HG03095 (cell line): ENCODE measurements at regions not wholly inside any gene's neighbourhood (a gene's known extent, or its start where the extent isn't known, plus 50 kb on each side); places are given as distances from the start of the nearest gene placed in this dataset.

Experiments used
- ATAC-seq: cut with Tn5 transposase; IDR thresholded peaks from one replicate; pipeline ENCODE4 v1.9.1; 2021; ENCODE audit warnings: moderate library complexity; ENCODE audit not compliant: unreplicated experiment

DNA sequence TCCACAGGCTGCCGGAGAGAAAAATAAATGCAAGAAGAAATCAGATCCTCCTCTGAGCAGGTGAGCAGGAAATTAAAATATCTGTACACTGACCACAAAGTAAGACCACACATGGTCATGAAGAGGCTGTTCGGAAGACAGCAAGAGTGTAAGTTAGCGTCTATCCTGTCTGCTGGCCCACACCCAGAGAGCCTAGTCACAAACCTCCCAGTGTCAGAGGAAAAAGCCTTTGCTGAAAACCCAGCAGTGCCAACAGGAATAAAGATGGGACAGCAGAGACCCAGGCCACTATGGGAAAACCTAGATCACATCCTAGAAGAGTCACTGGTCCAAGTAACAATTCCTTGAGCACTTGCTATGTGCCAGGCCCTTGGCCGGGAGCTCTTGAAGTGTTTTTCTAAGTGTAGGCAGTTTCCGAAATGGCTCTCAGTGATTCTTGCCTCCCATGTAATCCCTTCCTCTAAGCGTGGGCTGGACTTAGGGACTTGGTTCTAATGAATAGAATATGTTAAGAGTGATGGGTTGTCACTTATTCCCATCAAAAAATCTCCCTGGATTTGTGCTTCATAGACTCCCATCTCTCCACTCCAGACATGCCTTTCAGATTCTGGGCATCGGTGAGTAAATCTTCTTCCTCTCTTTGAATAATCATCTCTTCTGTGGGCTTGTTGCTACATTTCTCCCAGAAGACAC lies 110.9 kb upstream of the PKDCC start:
- ATAC-seq, result no peak

GRCh38 chr2:41937464-41937906 lies 110.3 kb upstream of the PKDCC start:
- no peak for ATAC-seq

- no peak for ATAC-seq
Measured at GRCh38 chr2:41937921-41938708, 109.7 kb upstream of the PKDCC start.

DNA sequence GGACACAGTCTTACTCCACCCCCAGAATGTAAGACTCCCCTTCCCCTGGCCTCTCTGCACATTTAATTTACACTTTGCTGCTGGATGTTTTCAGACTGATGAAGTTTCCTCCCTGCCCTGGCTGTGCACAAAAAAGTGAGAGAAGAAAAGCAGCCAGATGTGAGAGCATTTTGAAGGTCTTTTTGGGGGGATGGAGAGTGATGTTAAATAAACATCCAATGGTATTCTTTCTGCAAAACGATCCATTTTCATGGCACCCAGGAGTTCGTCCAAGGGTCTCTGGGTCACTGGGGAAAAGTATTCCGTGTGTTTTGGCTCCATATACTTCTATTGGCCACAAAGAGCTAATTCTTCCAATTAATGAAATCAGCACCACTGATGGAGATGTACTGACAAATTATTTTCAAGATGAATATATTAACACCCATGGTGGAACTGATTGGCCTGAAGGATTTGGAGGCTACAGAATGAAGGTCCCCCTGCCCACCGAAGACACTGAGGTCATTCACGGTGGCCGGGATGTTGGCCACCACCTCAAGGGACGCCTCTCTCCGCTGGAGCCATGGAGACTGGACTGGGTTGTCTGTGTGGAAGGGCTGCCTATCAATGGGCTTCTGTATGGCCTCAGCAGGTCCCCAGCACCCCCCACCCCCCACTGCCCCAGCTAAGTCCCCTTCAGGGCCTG lies 107.6 kb upstream of the PKDCC start:
- ATAC-seq, result no peak

DNA sequence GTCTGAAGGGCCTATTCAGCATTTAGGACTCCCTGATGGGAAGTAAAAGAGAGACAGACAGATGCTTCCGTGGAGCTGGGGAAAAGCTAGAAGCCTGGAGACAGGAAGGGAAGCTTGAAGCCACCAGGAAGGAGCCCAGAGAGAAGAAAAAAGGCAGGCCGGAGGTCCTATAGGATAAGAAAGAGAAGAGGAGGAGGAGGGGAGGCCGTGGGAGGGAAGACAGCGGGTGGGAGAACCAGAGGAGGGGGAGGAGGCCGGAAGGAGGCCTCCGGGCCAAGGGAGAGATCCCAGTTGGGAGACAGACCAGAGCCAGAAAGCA lies 107.1 kb upstream of the PKDCC start:
- no peak for ATAC-seq

- no peak for ATAC-seq
Measured at GRCh38 chr2:41941831-41942230, 106.0 kb upstream of the PKDCC start.

GRCh38 chr2:41942278-41942677 lies 105.5 kb upstream of the PKDCC start:
- ATAC-seq, result no peak

GRCh38 chr2:41943159-41943558 lies 104.7 kb upstream of the PKDCC start:
- ATAC-seq, result no peak

DNA sequence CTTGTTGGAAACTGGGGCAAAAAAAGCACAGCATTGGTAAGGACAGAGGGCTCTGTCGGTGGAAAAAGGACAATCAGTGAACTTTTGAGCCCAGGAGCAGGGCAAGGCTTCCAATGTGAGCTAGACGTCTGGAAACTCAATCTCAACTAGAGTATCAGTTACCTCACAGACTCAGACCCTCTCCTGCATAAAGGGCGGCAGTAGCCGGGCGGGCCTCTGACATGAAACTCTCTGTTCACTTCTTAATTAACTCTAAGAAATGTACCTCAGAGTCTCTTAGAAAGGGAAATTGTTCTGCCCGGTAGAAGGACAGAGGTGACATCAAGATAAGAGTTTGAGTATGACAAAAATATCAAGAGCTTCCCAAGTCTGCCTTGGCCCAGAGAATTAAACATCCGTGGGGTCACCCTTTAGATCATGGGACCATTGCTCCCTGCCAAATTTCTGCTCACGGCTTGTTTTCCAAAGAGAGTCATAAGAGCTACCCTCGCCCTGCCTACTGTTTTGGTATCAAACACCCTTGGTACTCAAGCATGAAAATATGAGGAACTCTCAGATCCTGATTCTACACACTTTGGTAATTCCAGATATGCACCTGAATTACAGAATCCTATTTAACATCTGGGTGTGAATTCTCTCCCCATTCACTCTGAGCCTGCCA lies 103.5 kb upstream of the PKDCC start:
- no peak for ATAC-seq

GRCh38 chr2:41947701-41948396 lies 100.0 kb upstream of the PKDCC start:
- no peak for ATAC-seq

DNA sequence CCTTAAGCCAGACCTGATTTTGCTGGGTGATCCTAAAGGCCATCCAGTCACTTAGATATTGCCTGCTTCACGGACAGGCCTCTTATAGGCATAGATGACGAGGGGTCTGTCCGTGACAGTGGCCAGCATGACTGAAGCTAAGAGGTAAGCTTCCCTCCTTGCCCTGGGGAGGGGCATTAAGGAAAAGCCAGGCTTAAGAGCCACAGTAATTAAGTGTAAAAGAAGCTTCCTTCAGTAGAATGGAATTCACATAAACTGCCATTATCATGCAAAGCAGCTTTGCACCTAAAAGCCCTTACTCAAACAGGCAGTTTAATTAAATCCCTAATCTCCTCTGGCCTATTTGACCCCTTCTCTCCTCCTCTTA lies 99.4 kb upstream of the PKDCC start:
- ATAC-seq, result no peak

DNA sequence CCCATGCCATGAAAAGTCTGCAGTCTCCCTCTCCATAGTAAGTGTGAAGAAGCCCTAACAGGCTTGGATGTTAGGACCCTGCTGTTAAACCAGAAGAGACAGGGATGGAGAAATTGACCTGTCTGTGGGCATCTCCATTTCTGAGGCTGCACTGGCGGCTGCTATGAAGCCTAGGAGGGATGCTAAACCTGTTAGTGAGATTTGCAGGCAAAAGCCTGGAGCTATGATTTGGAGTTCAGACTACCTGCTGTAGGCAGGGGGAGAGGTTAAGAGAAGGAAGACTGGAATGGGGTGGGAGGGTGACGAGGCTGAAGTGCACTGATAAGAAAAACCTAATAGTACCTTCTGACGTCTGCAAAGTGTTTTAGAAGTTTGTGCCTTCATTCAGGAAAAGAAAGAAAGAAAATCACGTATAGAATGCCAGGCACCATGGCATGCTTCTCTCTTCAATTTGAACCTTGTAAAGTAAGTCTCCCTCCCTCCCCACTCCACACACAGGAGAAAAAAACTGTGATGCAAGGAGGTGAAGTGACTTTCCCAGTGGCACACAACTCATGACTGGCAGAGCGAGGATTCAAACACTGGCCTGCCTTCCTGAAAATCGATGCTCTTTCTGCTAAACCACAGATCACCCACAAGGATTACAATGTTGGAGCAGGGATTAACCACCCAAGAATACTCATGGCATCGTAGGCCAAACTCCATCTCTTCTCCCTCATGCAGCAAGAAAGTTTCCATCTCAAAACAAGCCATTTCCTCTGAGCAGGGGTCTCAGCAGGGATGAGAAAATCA lies 98.5 kb upstream of the PKDCC start:
- no peak for ATAC-seq

GRCh38 chr2:41949883-41950665 lies 97.7 kb upstream of the PKDCC start:
- ATAC-seq, result no peak

- ATAC-seq, result no peak
Measured at GRCh38 chr2:41950666-41950960, 97.2 kb upstream of the PKDCC start.

DNA sequence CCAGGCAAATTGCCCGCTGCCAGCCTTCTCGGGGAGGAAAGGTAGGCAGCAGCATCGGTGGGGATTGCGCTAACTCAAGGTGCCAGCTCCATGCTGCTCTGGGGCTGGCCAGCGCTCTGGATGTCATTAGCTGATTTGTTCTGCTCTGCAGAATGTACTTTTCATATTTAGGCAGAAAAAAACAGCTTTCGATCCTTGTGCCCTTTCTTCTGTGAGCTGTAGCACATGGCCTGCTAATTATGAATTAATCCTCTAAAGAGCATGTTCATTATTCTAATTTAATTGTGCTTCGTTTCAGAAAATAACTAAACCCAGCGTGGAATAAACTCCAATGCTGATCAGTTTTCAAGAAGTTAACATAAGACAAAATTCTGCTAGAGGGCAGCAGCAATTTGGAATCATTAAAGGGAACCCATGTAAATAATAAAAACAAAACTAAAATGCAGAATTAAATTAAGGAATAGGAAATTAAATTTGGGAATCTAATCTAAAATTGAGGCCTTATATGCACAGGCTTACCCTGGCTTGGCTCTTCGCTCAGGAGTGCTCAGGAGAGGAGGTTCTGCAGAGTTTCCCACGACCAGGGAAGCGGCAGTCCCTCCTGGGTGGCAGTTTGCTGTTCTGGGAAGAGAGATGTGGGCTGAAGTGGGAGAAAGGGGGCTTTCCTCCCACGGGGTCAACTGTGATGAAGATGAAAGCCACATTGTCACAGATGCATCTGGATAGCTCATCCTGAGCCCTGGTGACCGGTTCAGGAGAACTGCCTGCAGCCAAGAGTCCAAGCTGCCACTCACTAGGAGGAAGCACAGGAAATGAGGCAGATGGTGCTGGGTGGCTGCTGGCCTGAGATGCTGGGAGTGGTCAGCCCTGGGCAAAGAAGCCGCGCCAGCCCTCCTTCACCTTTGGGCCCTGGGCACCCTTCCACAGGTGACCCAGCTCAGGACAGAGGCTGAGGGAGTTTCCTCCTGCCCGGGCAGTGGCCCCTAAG lies 93.2 kb upstream of the PKDCC start:
- ATAC-seq, result no peak

GRCh38 chr2:41955316-41956043 lies 92.3 kb upstream of the PKDCC start:
- no peak for ATAC-seq

DNA sequence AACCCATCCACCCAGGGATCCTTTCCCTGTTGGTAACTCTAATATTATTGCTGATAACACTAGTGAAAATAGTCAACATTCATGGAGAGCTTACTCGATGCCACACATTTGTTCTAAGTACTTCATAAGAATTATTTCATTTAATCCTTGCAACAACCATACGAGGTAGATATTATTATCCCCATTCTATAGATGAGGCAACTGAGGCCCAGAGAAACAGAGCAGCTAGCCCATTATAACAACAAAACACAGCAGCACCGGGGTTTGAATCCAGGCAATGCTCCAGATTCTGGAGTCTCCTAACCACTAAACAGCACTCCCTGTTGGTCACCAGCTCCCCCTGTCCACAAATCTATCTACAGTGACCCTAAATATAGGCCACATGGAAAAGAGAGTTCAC lies 90.4 kb upstream of the PKDCC start:
- no peak for ATAC-seq

DNA sequence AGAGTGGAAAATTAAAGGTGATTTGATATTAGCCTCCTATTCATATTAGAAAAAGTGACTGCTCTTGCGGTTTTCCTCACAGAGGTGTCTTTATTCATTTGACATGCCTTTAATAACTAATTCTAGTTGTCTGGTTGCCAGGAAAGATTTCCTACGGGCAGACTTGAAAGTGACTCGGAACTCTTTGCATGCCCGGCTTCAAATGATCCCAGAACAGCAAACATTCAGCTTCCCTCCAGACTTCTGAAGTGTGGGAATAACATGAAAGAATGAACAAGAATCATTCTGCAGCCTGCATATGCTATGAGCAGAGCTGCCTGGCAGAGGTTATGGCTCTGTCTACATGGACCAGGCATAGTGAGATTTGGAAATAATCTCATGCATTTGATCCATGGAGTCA lies 89.6 kb upstream of the PKDCC start:
- no peak for ATAC-seq
